Umbilical cord (tissue), 1 donor: ENCODE measurements at regions not wholly inside any gene's neighbourhood (a gene's known extent, or its start where the extent isn't known, plus 50 kb on each side); places are given as distances from the start of the nearest gene placed in this dataset.
"Not testable (repeated sequence)": the region's sequence is repeated elsewhere in the genome, so short reads cannot be mapped to it uniquely, and the experiment has no call there.

Source experiments
- DNase-seq: peaks from one replicate; pipeline ENCODE4 v3.0.0-alpha.2; 2015; ENCODE audit warnings: low spot score

DNA sequence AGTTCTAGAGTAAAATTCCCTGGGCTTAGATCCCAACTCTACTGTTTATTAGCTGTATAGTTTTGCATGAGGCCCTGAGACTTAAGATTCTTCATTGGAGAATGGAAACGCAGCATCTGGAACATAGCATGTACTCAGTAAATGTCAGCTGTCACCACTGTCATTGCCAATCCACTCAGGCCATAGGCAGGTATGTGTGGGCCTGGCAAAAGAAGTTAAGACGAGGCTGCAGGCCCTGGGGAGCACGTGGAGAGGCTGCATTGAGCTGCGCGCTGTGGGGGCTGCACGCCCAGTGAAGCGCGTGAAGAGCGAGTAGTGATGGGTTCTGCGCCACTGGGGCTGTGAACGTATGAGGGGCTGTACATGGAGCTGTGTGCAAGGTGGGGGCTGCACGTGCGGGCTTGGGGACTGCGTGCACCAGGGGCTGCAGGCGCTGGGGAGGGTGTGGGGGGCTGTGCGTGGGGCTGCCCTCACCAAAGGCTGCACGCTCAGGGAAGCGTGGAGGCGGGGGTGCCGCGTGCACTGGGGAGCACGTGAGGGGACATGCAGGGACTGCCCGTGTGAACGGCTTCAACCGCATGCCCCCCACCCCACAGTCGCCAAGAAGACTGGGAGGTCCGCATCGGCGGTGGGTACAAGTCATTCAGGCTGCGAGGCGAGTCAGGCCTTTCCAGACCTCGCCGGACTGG is 85.5 kb downstream of the PRR15 start:
- DNase-seq: no peak

- DNase-seq: no peak
Observed at GRCh38 chr7:29649876-29650275, 86.2 kb downstream of the PRR15 start.

GRCh38 chr7:29651477-29651876 is 87.8 kb downstream of the PRR15 start:
- DNase-seq: no peak

GRCh38 chr7:29652556-29652955 is 88.9 kb downstream of the PRR15 start:
- DNase-seq: peak; percentile 60

GRCh38 chr7:29654340-29654739 is 90.7 kb downstream of the PRR15 start:
- DNase-seq: not testable (repeated sequence)

GRCh38 chr7:29657288-29657687 is 93.7 kb downstream of the PRR15 start:
- DNase-seq: no peak

GRCh38 chr7:29657856-29658255 is 94.2 kb downstream of the PRR15 start:
- no peak for DNase-seq

DNA sequence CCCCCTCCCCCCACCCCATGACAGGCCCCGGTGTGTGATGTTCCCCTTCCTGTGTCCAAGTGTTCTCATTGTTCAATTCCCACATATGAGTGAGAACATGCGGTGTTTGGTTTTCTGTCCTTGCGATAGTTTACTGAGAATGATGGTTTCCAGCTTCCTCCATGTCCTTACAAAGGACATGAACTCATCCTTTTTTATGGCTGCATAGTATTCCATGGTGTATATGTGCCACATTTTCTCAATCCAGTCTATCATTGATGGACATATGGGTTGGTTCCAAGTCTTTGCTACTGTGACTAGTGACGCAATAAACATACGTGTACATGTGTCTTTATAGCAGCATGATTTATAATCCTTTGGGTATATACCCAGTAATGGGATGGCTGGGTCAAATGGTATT is 95.6 kb downstream of the PRR15 start:
- DNase-seq: not testable (repeated sequence)

DNA sequence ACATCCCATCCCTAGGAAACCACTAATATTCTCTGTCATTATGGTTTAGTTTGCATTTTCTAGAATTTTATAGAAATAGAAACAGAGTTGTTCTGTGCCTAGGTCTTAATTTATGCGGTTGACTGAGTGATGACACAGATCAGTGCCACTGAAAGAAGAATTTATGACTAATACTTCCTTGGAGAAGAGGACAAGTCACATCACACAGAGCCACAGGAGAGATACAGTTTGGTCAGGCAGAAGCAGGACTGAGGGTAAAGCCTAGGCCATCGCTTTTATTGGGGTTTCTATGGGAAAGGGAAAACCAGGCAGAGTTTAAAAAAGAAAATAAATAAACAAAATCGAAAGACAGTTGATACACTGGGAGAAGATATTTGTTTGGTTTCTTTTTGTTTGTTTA is 99.3 kb downstream of the PRR15 start:
- not testable (repeated sequence) for DNase-seq

GRCh38 chr7:29664999-29665398 is 101.4 kb downstream of the PRR15 start:
- not testable (repeated sequence) for DNase-seq

DNA sequence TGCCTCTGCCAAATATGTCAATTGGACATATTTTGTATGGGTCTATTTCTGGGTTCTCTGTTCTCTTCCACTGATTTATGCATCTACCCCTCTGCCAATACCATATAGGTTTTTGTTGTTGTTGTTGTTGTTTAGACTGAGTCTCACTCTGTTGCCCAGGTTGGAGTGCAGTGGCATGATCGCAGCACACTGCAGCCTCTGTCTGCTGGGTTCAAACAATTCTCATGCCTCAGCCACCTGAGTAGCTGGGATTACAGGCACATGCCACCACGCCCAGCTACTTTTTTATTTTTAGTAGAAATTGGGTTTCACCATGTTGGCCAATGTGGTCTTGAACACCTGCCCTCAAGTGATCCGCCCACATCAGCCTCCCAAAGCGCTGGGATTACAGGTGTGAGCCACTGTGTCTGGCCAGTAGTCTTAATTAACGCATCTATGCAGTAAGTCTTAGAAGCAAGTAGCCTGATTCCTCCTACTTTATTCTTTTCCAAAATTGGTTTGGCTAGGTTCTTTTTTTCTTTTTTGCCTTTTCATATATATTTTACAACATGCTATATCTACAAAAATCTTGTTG is 103.5 kb downstream of the PRR15 start:
- not testable (repeated sequence) for DNase-seq

DNA sequence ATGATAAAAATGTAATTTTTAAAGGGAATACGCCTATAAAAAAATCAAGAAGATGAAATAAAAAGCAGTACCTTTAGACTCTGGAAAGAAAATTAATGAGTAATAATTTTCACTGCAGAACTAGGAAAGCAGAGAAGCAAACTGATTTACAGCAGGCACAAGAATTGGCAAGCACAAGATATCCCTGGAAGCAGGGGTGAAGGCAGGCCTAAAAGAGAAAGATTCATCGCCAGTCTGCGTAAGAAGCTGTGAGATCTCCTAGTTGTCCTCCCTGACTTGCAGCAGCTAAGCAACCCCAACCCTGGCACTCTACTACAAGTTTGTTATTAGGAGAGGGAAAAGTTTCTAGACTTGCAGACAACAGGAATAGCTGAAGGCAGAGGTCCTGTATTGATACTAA is 107.7 kb downstream of the PRR15 start:
- peak; percentile 70 for DNase-seq

- not testable (repeated sequence) for DNase-seq
Observed at GRCh38 chr7:29673635-29674034, 110.0 kb downstream of the PRR15 start.

- not testable (repeated sequence) for DNase-seq
Observed at GRCh38 chr7:29674626-29675025, 111.0 kb downstream of the PRR15 start.

GRCh38 chr7:29677254-29677653 is 113.6 kb downstream of the PRR15 start:
- not testable (repeated sequence) for DNase-seq

DNA sequence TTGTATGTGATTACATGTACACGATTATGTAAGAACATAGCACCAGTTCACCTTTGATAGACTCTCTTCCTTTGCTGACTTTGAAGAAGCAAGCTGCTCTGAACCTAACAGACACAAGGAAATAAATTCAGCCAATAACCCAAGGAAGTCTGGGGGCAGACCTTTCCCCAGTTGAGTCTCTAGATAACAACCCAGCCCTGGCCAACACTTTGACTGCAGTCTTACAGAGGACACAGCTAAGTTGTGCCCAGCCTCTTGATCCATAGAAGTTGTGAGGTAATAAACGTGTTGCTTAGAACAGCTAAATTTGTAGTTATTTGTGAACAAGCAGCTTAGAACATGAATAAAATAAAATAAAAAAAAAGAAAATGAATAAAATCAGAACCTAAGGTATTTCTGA is 116.3 kb downstream of the PRR15 start:
- not testable (repeated sequence) for DNase-seq

- not testable (repeated sequence) for DNase-seq
Observed at GRCh38 chr7:29680601-29681000, 117.0 kb downstream of the PRR15 start.

GRCh38 chr7:29684151-29684786 is 120.6 kb downstream of the PRR15 start:
- DNase-seq: not testable (repeated sequence)

DNA sequence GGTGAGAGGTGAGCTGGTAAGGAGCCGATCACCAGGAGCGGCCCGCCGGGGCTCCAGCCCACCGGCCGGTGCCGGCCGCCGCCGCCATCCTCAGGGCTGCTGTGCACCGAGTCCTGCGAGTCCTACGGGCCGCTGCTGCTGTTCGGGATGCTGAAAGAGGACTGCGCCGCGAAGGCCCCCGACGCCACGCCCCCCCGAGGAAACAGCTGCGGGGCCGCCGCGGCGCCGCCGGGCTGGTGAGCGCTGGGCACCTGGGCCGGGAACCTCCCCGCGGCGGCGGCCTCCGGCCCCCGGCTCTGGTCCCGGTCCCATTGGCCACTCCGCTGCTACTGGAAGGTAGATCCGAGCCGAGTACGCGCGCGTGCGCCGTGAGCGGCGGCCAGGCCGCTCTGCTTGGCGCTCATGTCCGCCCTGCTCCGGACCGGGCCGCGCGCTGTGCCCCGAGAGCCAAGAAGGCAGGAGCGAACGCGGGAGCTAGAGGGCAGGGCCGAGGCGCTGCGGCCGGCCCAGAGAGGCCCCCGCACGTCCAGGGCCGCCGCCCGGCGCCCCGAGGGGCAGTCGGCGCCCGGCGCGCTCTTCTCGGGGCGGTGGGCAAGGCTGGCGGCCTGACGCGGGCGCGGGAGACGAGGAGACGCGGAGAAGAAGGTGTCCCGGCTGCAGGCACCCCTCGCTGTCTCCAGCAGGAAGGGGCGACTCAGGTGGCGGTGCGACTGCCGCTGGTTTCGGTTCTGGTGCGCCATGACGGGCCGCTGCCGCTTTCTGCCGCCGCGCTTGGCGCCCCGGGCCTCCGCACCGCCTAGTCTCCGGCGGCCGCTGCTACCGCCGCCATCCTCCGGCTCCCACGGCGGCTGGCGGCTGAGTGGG is 121.3 kb upstream of the WIPF3 start:
- DNase-seq: peak; percentile 80

- peak; percentile 11 for DNase-seq
Observed at GRCh38 chr7:29685651-29686271, 120.5 kb upstream of the WIPF3 start.

GRCh38 chr7:29690510-29690909 is 115.8 kb upstream of the WIPF3 start:
- not testable (repeated sequence) for DNase-seq
